Kidney capillary endothelial cell (primary cell): ENCODE measurements at regions not wholly inside any gene's neighbourhood (a gene's known extent, or its start where the extent isn't known, plus 50 kb on each side); places are given as distances from the start of the nearest gene placed in this dataset.

ENCODE experiments used
- DNase-seq: peaks from one replicate; pipeline ENCODE4 v3.0.0-alpha.2; 2018; ENCODE audit warnings: low spot score

DNA sequence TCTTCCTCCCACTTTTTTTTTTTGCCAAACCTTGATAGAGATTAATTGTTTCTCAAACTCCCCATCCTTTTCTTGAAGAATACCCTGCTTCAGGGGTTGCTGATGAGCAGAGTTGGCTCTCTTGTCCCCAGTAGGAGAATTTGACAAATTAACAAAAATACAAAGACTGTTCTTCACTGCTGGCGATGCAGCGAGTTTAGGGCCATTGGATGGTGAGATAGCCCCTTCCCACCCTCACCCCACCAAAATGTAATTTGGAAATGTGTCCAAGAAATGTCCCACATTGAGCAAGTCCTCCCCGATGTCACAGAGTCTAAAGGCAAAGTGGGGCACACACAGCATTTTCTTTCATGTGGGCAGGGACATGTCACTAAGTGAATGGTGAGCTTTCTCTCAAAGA, 136.0 kb upstream of the RARB start:
- DNase-seq: no peak

DNA sequence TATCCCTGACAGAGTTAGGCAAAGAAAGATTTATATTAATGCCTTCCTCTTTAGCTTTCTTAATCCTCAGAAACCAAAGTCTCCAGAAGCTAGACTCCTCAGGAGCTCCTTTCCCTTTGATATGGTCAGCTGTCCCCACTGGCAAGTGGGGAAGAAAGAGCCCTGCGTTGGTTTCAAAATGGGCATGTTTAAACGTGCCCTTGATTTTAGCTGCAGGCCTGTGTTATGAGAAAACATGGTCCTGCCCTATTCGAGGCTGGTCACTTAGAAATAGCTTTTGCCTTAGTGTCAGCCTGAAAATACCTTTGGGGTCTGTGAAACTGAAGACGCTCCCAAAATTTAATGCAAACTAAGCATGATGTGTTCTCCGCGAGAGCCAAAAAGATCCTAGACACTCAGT, 135.5 kb upstream of the RARB start:
- no peak for DNase-seq

DNA sequence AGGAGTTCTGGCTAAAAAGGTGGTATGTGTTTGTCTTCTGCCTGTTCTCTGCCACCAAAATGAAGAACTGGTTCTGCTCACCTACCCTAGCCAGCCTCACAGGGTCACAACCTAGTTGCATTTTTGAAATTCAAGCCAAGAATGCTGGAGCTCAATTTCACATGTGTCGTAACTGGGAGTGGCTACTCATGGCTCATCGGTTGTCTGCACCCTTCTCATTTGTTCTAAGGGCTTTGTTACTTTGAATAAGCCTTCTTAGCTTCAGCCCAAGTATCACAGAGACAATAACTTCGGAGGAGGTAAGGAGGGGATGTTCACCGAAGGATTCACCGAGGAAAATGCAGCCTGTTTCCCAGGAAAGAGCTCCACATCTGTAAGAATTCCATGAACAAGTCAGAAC, 134.3 kb upstream of the RARB start:
- no peak for DNase-seq

DNA sequence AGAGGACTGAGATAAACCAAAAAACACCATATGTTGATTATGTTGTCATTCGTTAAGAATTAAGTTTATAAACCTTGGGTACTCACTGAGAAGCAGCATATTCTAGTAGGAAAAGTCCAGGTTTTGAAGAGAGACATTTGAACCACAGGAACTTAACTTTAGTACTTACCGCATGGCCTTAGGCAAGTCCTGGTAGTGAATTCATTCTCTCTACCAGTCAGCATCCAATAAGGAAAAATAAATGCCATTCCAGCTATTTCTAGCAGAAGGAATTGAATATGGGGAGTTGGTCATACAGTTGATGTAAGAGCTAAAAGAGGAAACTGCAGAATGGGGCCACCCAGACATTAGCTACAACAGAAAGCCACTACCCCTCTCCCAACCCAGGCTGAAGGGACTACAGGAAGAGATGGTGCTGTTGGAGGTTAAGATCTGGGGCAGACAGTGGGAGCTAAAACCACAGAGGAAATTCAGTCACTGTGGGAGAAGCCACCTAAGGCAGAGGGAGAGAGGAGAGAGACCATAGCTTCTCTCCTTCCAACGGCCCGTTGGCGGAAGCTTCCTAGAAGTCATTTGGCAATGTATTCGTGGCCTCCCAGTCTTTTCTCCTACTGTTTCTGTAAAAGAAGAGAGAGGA, 133.8 kb upstream of the RARB start:
- no peak for DNase-seq

DNA sequence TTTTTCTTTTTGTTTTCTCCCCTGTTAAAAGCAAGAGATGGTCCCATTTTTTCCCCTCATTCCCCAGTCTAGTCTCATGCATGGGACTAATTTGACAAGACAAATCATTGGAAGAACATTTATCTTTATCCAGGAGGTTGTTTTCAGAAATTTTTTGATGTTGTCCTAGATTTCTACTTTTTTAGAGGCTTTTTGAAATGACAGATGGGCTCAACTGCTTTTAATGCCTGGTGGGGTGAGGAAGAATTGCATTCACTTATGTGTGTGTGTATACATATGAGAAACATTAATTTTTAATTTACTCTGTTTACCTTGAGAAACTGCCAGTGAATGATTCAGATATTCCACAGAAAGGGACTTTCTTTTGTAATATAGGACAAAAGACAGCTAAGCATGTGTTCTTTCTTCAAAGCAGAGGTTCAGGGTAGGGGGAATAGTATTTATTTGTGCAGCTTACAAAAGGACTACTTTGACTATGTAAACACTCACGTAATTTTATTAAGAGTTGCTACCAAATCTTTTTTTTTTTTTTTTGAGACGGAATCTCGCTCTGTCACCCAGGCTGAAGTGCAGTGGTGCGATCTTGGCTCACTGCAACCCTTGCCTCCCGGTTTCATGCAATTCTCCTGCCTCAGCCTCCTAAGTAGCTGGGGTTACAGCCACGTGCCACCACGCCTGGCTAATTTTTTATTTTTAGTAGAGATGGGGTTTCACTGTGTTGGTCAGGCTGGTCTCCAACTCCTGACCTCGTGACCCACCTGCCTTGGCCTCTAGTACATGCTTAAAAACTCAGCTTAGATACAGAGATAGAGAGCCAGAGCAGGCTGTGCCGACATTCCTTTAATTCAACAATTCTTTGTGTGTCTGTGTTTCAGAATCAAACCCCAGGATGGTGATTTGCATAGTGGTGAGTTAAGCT, 130.1 kb upstream of the RARB start:
- DNase-seq: no peak

DNA sequence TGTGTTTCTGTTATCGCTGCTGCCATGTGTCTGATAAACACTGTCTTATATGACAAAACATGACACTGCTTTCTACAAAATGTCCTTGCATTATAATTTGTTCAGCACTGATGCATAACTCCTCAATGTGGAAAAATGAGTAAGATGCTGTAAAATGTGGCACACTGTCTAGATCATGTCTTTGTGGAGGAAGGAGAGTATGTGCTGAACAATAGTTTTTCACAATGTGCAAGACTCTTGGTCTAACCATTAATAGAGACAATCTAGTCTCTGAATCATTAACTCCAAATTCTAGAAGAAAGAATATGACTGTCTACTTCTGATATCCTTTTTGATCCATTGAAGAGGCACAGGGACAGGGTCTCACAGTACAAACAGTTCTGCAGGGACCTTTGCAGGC, 127.9 kb upstream of the RARB start:
- DNase-seq: no peak

DNA sequence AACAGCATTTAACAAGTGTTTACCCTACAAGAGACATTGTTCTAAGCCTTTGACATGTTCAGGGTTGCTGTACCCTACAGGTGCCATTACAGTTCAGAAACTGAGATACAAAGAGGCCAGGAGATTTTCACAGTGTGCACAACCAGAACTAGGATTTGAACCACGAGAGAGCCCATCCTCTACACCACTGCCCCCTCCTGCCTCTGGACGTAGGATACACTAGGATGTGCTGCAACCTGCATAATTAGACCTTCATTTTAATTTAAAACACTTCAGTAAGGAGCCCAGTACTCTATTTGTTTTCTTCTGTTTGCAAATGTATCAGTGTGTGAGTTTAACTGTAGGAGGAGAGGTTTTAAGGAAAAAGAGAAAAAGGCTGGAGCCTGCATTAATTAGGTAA, 123.1 kb upstream of the RARB start:
- DNase-seq: no peak

DNA sequence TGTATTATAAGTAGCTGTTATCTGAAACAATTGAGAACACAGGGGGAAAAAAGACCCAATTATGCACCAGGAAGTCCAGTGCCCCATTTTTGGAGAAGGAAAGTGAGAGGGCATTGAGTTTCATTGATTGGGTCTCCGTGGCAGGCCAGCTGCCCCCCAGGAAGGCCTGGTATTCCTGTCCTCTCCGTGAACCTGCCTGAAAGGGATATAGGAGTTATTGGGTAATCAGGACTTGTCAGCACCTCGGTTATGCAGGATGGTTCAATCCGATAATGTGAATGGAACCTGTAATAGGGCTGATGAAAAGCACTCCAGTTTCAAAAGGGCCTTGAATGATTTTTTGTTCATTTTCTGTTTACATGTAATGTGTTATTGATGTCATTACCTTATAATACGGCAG, 122.0 kb upstream of the RARB start:
- no peak for DNase-seq

DNA sequence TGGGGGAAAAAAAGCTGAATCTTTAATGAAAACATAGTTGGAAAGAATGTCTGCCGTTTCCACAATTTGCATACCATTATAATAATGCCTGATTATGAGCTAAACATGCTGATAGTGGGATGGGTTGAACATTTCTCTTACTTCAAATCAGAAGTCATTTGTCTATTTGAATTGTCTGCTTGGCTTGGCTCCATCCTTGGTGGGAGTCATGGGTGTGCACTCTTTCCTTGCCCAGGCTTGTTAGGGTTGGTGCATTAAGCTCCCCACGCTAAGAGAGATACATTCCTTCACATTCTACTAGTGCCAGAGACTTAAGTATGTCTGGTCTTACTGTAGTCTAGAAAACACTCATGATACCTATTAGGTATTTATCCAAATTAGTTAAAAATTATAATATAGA, 121.4 kb upstream of the RARB start:
- DNase-seq: no peak

DNA sequence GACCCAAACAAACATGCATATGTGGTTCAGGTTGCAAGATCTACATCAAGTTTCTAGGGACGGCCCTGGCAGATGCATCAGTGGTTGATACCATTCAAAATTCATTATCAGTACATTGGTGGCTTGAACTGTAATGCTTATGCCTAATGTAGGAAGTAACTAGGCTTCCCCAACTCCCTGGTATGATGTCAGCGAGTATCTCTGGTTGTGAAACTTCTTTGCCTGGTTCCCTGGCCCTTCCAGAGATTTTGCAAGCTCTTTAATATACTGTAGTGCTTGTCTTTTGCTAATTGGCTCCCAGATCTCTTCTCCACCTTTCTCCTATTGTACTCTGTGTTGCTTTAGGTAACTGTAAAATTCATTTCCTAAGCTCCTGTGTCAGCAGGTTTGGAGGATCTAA, 114.8 kb upstream of the RARB start:
- DNase-seq: no peak

DNA sequence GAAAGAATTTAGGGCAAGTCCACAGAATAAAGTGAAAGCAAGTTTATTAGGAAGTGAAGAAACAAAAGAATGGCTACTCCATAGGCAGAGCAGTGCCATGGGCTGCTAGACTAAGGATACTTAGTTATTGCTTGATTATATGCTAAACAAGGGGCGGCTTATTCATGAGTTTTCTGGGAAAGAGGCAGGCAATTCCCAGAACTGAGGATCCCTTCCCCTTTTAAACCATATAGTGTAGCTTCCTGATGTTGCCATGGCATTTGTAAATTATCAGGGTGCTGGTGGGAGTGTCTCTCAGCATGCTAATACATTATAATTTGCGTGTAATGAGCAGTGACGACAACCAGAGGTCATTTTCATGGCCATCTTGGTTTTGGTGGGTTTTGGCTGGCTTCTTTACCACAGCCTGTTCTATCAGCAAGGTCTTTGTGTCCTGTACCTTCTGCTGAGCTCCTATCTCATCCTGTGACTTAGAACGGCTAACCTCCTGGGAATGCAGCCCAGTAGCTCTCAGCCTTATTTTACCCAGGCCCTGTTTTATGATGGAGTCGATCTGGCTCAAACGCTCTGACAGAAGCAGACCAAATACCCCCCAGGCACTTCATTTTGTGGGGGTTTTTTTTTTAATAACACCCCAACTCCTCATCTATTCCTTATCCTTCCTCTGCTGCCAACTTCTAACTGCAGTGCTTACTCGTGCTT, 103.0 kb upstream of the RARB start:
- DNase-seq: no peak

DNA sequence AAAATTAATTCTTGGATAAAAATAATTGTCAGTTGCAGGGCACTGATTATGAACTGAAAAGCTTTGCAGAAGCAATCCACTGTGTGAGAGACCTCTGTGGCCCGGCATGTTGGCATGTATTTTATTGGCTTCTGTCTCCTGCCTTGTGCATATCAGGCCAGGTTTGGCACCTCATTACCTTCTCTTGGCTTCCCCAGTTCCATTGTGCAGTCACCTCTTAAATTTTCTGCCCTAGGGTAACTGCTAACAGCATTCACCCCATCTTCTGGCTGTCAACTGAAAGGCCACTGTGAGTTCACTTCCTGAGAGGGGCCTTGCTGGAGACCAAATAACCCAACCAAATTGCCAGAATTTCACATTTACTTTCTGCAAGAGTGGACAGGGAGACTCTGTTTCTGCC, 92.7 kb upstream of the RARB start:
- no peak for DNase-seq

DNA sequence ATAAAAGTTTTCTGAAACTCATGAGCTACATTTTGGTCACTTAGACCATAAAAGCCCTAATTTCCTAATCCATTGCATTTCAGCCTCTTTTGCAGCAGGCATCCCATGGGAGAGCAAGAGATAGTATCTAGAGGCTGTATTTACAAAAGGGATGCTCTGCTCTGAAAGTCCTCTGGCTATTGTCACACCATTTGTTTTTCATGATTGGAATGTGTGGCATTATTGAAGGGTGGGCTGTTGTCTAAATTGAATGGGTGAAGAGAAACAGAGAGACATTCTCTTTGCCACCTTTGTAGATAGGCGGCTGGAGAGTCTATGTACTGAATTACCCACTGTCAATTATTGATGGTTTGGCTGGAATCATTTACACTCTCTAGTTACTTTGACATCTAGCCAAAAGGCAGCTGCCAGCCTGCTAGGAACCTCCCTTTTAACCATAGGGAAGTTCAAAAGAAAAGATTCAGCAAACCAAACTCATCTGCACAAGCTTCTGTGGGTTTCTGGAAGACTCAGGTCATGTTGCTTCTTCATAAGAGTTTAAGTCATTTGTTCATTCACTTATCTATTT, 89.8 kb upstream of the RARB start:
- DNase-seq: no peak

DNA sequence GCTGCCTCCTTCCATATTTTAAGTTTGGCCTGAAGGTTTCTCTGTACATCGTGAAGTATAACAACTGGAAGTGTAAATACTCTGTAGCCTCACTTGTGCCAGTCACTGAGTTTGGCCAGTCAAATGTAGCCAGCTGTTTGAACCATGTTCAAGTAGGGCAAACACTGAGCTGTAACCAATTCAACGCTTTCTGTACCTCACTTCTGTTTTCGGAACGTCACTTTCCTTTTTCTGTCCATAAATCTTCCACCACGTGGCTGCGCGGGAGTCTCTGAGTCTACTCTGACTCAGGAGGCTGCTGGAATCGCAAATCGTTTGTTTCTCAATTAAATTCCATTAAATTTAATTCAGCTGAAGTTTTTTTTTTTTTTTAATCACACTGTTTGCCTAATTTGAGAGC, 88.8 kb upstream of the RARB start:
- no peak for DNase-seq

DNA sequence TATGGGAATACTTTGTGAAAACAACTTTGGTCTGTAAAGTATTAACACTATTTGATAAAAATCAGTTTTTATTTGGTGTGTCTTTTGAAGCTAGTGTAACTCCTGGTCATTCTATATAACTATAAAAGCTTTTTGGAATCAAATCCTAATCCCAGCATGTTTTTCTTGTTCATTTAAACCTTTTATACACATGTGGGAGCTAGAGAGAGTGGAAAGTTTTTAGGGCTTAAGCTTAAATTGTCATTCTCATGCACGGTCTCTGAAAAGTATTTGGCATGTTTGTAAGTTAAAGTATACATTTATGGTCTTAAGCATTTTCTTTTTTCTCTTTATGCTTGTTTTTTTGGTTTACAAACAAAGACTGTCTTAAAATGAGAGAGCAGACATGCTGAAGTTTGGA, 83.4 kb upstream of the RARB start:
- DNase-seq: no peak

DNA sequence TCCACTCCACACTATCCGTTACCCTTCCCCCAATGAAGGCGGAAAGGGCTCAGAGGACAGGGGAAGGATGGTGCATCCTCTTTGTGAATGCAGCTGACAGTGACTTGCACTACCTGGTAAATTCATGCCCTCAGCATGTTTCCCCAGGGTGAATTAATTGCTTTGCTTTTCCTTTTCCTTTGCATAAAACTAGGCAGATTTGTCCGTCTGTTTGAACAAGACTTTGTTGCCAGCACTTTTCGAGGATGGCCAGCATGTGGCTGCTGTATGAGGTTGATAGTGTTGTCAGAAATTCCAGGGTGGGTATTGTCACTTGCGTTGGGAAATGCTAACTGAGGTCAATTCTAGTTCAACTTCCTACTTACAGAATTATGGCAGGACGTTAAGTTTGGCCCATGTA, 79.0 kb upstream of the RARB start:
- no peak for DNase-seq

DNA sequence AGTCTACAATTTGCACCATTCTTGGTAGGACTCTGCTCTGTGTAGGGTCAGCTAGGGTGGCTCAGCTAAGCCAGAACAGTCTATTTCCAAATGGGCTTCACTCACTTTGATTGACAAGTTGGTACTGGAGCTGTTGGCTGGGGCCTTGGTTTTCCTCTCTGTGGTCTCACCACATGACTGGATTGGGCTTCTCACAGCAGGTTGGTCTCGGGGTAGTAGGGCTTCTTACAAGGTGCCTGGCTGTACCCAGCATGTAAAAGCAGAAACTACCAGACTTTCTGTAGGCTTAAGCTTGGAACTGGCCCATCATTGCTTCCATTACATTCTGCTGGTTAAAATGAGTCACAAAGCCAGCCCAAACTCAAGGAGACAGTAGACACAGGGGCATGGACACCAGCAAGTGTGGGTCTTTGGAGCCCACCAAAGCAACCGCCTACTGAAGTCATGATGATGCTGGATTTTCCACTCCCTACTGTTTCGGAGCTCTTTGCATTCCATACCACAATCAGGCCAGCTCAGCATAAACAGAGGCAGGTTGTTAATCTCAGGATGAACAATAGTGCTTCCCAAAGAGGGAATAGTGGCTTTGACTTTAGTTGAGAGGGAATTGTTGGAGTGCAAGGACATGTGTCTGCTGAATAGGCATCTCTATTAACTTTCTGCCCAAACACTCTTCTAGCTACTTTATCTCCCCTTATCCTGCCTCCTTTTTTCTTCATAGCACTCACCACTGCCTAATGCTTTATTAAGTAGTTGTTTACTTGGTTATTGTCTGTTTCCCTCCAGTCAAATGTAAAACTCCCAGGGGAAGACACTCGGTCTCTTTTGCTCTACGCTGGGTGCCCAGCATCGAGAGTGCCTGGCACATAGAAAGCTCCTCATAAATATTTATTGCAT, 78.0 kb upstream of the RARB start:
- no peak for DNase-seq

DNA sequence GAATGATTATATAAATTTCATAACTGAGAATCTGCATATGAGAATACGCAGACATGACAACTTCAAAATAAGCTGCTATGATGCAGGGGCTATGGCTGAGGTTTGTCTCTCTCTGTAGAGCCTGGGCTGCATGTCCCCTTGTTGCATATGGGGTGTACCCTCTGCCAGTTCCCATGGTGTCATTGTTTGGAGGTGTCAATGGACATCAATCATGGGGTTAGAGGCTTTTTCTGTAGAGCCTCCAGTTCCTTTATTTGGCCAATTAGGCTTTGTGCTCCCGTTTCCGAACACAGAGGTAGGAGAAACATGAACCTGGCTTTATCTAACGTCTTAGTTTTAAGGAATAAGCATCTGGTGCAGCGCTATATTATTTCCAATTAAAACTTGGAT, 77.3 kb upstream of the RARB start:
- no peak for DNase-seq

DNA sequence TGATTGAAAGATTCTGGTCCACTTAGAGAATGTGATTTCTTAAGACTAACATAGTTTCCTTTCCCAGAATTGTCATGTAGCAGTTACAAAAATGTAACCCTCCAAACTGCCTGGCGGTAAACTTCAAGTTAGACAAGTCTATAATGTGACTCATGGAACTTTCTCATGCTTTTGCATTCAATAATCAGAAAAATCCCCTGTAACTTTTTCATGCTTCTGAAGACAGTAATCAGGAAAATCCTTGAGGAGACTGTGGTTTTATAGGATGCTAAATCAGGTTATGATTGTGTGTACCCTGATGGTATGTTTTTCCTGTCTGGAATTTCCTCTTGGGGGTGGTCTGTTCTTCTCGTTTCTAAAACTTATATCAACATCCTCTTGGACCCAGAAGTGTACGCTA, 74.0 kb upstream of the RARB start:
- no peak for DNase-seq

DNA sequence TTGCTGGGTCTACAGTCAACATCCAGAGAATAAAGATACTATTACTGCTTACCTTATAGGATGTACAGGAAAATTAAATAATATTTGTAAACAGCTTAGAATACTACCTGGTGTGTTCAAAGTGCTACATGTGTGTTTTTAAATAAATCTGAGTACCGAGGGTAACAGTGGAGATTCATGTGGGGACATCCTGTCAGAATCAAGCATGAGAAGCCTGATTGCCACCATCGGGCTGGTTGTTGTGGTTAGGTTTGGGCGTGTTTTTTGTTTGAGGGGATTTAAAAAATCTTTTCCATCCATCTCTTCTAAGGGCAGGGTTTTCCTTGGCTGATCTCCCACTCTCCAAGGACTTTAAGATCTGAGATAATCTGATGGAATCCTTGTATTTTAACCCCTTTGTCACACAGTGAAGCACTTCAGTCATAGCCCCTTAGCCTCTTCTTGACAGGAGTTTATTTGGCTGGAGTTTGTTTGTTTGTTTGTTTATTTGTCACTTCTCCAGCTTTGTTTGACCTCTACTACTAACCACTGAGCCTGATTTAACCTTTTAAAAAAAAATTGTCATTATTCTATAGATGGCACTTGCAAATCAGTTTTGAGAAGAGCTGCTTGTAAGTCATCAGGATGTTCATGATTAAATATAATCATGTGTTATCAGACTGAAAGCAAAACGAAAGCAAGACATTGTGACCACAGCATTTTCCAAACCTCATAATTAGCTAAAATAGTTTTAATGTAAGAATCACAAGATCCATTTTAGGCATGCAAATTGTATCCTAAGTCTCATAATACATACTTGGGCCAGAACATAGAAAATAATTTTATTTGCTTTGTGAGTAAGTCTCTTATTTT, 72.8 kb upstream of the RARB start:
- no peak for DNase-seq

DNA sequence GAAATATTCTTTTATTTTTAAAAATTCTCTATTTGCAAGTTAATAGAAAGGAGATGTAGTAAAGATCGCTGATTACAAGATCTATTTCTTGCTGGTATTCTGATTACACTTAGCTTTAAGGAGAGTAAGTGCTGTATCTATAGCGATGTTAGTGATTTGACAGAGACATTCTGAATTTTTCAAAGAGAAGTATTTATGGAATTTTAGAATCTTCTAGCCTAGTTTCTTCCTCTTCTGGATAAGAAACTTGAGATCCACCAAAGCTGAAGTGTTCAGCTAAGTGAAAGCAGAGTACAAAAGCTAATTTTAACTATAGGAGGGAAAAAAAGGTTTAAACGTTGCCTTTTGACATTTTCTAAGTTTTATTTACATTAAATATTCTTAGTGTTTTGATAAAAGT, 72.1 kb upstream of the RARB start:
- no peak for DNase-seq
